ENCODE measurements at regions not wholly inside any gene's neighbourhood (a gene's known extent, or its start where the extent isn't known, plus 50 kb on each side); places are given as distances from the start of the nearest gene placed in this dataset.

GRCh38 chr1:65703853-65704252, 88.8 kb upstream of the PDE4B start:
- H3K4me1 ChIP-seq (ENCODE audit: control insufficient read depth in 2 of 3, insufficient read depth in 2 of 3, low read depth in 1 of 3, low read length in 3 of 3) = no peaks in the 10 kb centered on the region
- H3K9me3 ChIP-seq (ENCODE audit: control insufficient read depth in 2 of 3, insufficient read depth in 1 of 3, low read length in 3 of 3) = no peaks in the 10 kb centered on the region
- no peak overlapping the region for H3K4me3 ChIP-seq (ENCODE audit: low read length in 3 of 3)
- no peak overlapping the region for H3K9ac ChIP-seq (ENCODE audit: low read length in 3 of 3)
- no peak for TF ChIP-seq CTCF (IDR thresholded peaks at IDR 0.05; ENCODE audit: borderline replicate concordance, extremely low read depth, insufficient read depth)
- FAIRE-seq = no peak
- intact Hi-C loops (cut with DNase I) = no loop called here
- H3K27me3 ChIP-seq (ENCODE audit: control insufficient read depth, insufficient read depth, low read length) = no peaks in the 10 kb centered on the region
- H3K36me3 ChIP-seq (ENCODE audit: control insufficient read depth in 2 of 3, insufficient read depth in 3 of 3, low read length in 3 of 3) = no peaks in the 10 kb centered on the region
- no peak overlapping the region for H3K27ac ChIP-seq (ENCODE audit: low read depth in 2 of 2, low read length in 2 of 2)
- no peak for DNase-seq

- DNase-seq (no peak), FAIRE-seq (no peak)
- H3K27ac ChIP-seq (ENCODE audit: low read depth in 2 of 2, low read length in 2 of 2) = no peak overlapping the region
- no peaks in the 10 kb centered on the region for H3K27me3 ChIP-seq (ENCODE audit: control insufficient read depth, insufficient read depth, low read length)
- no peak overlapping the region for H3K9ac ChIP-seq (ENCODE audit: low read length in 3 of 3)
- intact Hi-C loops (cut with DNase I) = no loop called here
- no peaks in the 10 kb centered on the region for H3K9me3 ChIP-seq (ENCODE audit: control insufficient read depth in 2 of 3, insufficient read depth in 1 of 3, low read length in 3 of 3)
- H3K4me1 ChIP-seq (ENCODE audit: control insufficient read depth in 2 of 3, insufficient read depth in 2 of 3, low read depth in 1 of 3, low read length in 3 of 3) = no peaks in the 10 kb centered on the region
- H3K4me3 ChIP-seq (ENCODE audit: low read length in 3 of 3) = no peak overlapping the region
- H3K36me3 ChIP-seq (ENCODE audit: control insufficient read depth in 2 of 3, insufficient read depth in 3 of 3, low read length in 3 of 3) = no peaks in the 10 kb centered on the region
- TF ChIP-seq CTCF (IDR thresholded peaks at IDR 0.05; ENCODE audit: borderline replicate concordance, extremely low read depth, insufficient read depth) = no peak
These were observed 88.4 kb upstream of the PDE4B start for GRCh38 chr1:65704318-65704717.

GRCh38 chr1:65717815-65718454, 74.8 kb upstream of the PDE4B start:
- Histone ChIP-seq H3K9me3 (ENCODE audit: control insufficient read depth in 2 of 3, insufficient read depth in 1 of 3, low read length in 3 of 3) (no peaks in the 10 kb centered on the region), H3K4me1 (ENCODE audit: control insufficient read depth in 2 of 3, insufficient read depth in 2 of 3, low read depth in 1 of 3, low read length in 3 of 3) (no peaks in the 10 kb centered on the region), H3K27ac (ENCODE audit: low read depth in 2 of 2, low read length in 2 of 2) (no peak overlapping the region), H3K9ac (ENCODE audit: low read length in 3 of 3) (no peak overlapping the region), H3K36me3 (ENCODE audit: control insufficient read depth in 2 of 3, insufficient read depth in 3 of 3, low read length in 3 of 3) (no peaks in the 10 kb centered on the region), H3K27me3 (ENCODE audit: control insufficient read depth, insufficient read depth, low read length) (no peaks in the 10 kb centered on the region), H3K4me3 (ENCODE audit: low read length in 3 of 3) (no peak overlapping the region)
- no peak for TF ChIP-seq CTCF (IDR thresholded peaks at IDR 0.05; ENCODE audit: borderline replicate concordance, extremely low read depth, insufficient read depth)
- intact Hi-C loops (cut with DNase I) = no loop called here
- DNase-seq (no peak), FAIRE-seq (no peak)

GRCh38 chr1:65719391-65719790, 73.3 kb upstream of the PDE4B start:
- H3K27ac ChIP-seq (ENCODE audit: low read depth in 2 of 2, low read length in 2 of 2) = no peak overlapping the region
- H3K9ac ChIP-seq (ENCODE audit: low read length in 3 of 3) = no peak overlapping the region
- intact Hi-C loops (cut with DNase I) = no loop called here
- DNase-seq (no peak), FAIRE-seq (no peak)
- no peak for TF ChIP-seq CTCF (IDR thresholded peaks at IDR 0.05; ENCODE audit: borderline replicate concordance, extremely low read depth, insufficient read depth)
- no peaks in the 10 kb centered on the region for H3K9me3 ChIP-seq (ENCODE audit: control insufficient read depth in 2 of 3, insufficient read depth in 1 of 3, low read length in 3 of 3)
- H3K36me3 ChIP-seq (ENCODE audit: control insufficient read depth in 2 of 3, insufficient read depth in 3 of 3, low read length in 3 of 3) = no peaks in the 10 kb centered on the region
- no peak overlapping the region for H3K4me3 ChIP-seq (ENCODE audit: low read length in 3 of 3)
- no peaks in the 10 kb centered on the region for H3K4me1 ChIP-seq (ENCODE audit: control insufficient read depth in 2 of 3, insufficient read depth in 2 of 3, low read depth in 1 of 3, low read length in 3 of 3)
- no peaks in the 10 kb centered on the region for H3K27me3 ChIP-seq (ENCODE audit: control insufficient read depth, insufficient read depth, low read length)

All from kidney (tissue), 13 donors.